HCT116 (cell line): ENCODE measurements at regions not wholly inside any gene's neighbourhood (a gene's known extent, or its start where the extent isn't known, plus 50 kb on each side); places are given as distances from the start of the nearest gene placed in this dataset.

ENCODE experiments used
- ATF3 ChIP-seq: IDR thresholded peaks from 2 replicates; pipeline ENCODE4 v1.6.1; 2012
- CTCF ChIP-seq, 3 experiments: fragments of 200-600 bp in 1 of 3; sonication (generic) in 1 of 3; IDR thresholded peaks in 2 of 3; conservative IDR thresholded peaks in 1 of 3; 2 replicates each; pipeline ENCODE4 v1.5.1; 2012 to 2017; ENCODE audit warnings: low read depth in 2 of 3, low read length in 2 of 3, antibody characterized with exemption in 1 of 3, borderline replicate concordance in 1 of 3, control low read depth in 1 of 3, mild to moderate bottlenecking in 1 of 3, mixed read lengths in 1 of 3, mixed run types in 1 of 3, moderate library complexity in 1 of 3; ENCODE audit not compliant: insufficient read depth in 1 of 3
- POLR2A ChIP-seq: IDR thresholded peaks from 2 replicates; pipeline ENCODE4 v1.7.0; 2011; ENCODE audit warnings: borderline replicate concordance; ENCODE audit not compliant: insufficient read depth, insufficient read length; ENCODE audit errors: extremely low read depth
- POLR2AphosphoS5 ChIP-seq: IDR thresholded peaks from 2 replicates; pipeline ENCODE4 v1.6.1; 2011; ENCODE audit warnings: mild to moderate bottlenecking, low read depth, low read length, moderate library complexity
- RAD21 ChIP-seq: IDR thresholded peaks from 2 replicates; pipeline ENCODE4 v1.6.1; 2012; ENCODE audit warnings: low read depth, mild to moderate bottlenecking
- SP1 ChIP-seq: IDR thresholded peaks from 2 replicates; pipeline ENCODE4 v1.6.1; 2012; ENCODE audit warnings: low read depth
- YY1 ChIP-seq: IDR thresholded peaks from 2 replicates; pipeline ENCODE4 v1.6.1; 2011; ENCODE audit warnings: low read length, low read depth, moderate library complexity, mild to moderate bottlenecking; ENCODE audit not compliant: insufficient replicate concordance; ENCODE audit errors: extremely low read depth
- ZNF274 ChIP-seq: fragments of 200-500 bp; sonication (Bioruptor generic); IDR thresholded peaks from 2 replicates; pipeline ENCODE4 v1.6.1; 2014; ENCODE audit warnings: mild to moderate bottlenecking, low read depth, low read length, inconsistent platforms
- TF ChIP-seq, protein P1 (sequence below): IDR thresholded peaks from 2 replicates; pipeline ENCODE4 v1.6.1; 2011; ENCODE audit warnings: mild to moderate bottlenecking, low read length, moderate library complexity; ENCODE audit not compliant: insufficient replicate concordance; ENCODE audit errors: extremely low read depth

GRCh38 chr15:31172606-31173005 is 71.1 kb upstream of the TRPM1 start:
- no peak for TF ChIP-seq CTCF (IDR thresholded peaks at IDR 0.05 in 2 of 3, conservative IDR thresholded peaks at IDR 0.05 in 1 of 3; ENCODE audit: borderline replicate concordance in 1 of 3, insufficient read depth in 1 of 3, low read depth in 2 of 3, low read length in 2 of 3)
- no peak for TF ChIP-seq YY1
- TF ChIP-seq RAD21: no peak
- TF ChIP-seq, protein P1, sequence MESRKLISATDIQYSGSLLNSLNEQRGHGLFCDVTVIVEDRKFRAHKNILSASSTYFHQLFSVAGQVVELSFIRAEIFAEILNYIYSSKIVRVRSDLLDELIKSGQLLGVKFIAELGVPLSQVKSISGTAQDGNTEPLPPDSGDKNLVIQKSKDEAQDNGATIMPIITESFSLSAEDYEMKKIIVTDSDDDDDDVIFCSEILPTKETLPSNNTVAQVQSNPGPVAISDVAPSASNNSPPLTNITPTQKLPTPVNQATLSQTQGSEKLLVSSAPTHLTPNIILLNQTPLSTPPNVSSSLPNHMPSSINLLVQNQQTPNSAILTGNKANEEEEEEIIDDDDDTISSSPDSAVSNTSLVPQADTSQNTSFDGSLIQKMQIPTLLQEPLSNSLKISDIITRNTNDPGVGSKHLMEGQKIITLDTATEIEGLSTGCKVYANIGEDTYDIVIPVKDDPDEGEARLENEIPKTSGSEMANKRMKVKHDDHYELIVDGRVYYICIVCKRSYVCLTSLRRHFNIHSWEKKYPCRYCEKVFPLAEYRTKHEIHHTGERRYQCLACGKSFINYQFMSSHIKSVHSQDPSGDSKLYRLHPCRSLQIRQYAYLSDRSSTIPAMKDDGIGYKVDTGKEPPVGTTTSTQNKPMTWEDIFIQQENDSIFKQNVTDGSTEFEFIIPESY: no peak
- no peak for TF ChIP-seq POLR2AphosphoS5
- no peak for TF ChIP-seq SP1
- TF ChIP-seq POLR2A: no peak
- no peak for TF ChIP-seq ZNF274
- TF ChIP-seq ATF3: no peak
